HG02798 (cell line): ENCODE measurements at regions not wholly inside any gene's neighbourhood (a gene's known extent, or its start where the extent isn't known, plus 50 kb on each side); places are given as distances from the start of the nearest gene placed in this dataset.
A peak's percentile ranks its signal among the peaks of the same experiment; 100 is the strongest.

ENCODE experiments used
- ATAC-seq: cut with Tn5 transposase; IDR thresholded peaks from one replicate; pipeline ENCODE4 v1.9.1; 2021; ENCODE audit warnings: mild to moderate bottlenecking; ENCODE audit not compliant: unreplicated experiment, poor library complexity

- ATAC-seq = no peak
These were observed 97.4 kb upstream of the ARHGAP20 start for GRCh38 chr11:110809417-110810199.

DNA sequence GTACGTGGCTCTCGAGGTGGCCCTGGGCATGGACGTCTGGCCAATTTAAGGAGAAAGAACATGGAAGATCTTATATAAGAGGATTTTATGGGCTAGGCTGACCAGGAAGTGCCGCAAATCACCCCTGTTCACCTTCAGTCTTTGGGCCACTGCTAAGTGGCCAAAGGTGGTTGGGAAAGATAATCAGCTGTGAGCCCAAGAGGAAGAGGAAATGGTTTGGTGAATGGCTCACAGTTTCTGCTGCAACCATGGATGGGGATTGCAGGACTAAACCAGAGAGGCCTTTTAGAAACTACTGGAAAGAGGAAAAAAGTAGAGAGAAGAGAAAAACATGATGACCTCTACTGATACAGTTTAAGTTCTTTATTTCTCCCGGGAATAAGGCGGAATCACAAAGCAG lies 96.0 kb upstream of the ARHGAP20 start:
- no peak for ATAC-seq

DNA sequence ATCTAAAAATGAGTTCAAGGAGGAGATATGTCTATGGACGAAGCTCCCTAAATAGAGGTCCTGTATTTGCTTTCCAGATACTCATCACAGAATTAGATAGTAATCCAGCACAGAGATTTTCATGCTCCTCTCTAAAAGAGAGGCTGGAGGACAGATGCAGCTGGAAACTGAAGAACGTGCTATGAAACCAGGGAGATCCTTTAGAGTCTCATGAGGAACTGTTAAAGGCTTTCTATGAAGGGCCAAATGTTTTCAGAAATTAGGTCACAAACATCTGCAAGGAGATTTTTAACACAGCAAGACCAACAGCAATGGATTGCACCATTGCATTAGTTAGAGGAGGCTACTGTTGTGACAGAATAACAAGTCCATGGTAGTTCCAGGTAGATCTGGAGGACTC lies 95.6 kb upstream of the ARHGAP20 start:
- ATAC-seq = no peak

GRCh38 chr11:110805756-110806155 lies 93.5 kb upstream of the ARHGAP20 start:
- ATAC-seq = no peak

GRCh38 chr11:110802162-110802561 lies 89.9 kb upstream of the ARHGAP20 start:
- no peak for ATAC-seq

- no peak for ATAC-seq
These were observed 89.1 kb upstream of the ARHGAP20 start for GRCh38 chr11:110801328-110801727.

GRCh38 chr11:110798201-110798900 lies 86.1 kb upstream of the ARHGAP20 start:
- ATAC-seq = no peak

GRCh38 chr11:110797453-110797852 lies 85.2 kb upstream of the ARHGAP20 start:
- ATAC-seq = peak; percentile 83

DNA sequence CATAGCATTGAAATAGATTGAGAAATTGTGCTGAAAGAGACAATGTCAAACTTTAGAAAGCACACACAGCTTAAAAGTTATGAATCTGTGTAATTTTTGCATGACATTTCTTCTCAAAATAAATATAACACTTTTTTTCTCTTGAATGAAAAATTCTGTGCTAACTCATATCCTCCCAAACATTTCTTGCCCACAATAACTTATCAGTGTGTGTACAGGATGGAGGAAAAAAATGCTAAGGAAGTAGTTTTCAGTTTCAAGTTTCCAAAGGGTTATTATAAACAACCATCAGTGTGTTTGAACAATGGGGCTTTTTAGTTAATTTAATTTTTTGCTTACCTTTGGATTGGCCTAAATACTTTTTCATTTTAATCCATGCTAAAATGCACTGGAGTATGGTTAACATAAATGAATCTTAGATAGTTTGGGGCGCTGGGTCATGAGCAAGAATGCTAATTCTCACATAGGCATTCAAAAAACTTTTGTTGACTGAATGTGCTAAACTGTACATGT lies 82.9 kb upstream of the ARHGAP20 start:
- no peak for ATAC-seq

GRCh38 chr11:110793556-110793955 lies 81.3 kb upstream of the ARHGAP20 start:
- ATAC-seq = no peak

DNA sequence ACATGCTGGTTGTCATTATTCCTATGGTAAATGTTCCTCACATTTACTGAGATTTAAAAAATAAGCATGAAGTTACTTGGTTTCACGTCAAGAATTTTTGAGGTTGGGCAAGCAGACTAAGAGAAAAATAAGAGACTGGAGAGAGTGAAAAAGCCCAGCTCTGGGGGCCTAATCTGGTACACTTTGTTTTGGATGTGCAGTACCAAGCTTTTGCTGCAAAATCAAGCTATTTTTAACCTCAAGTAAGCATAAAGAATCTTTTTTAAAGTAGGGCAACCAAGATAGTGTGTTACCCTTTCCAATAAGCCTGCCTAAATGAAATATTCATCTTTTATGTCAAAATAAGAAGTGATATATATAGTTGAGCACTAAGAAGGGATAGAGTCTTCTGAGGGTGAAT lies 79.4 kb upstream of the ARHGAP20 start:
- ATAC-seq = no peak

DNA sequence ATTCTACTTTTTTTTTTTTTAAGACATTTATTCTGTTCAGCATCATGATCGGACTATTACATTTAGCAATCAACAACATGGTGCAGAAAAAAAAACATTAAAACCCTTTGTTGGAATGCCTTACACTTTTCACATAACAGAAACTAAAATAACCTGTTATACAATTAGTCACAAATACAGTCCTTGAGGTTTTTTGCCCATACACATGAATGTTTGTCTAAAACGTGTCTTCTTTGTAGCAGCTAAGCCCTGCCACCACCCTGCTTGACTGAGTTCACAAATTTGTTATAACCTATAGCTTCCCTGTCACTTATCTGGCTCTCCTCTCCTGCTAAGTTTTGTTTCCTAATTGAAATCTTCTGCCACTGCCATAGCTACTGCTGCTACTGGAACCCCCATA lies 75.4 kb upstream of the ARHGAP20 start:
- ATAC-seq = no peak

DNA sequence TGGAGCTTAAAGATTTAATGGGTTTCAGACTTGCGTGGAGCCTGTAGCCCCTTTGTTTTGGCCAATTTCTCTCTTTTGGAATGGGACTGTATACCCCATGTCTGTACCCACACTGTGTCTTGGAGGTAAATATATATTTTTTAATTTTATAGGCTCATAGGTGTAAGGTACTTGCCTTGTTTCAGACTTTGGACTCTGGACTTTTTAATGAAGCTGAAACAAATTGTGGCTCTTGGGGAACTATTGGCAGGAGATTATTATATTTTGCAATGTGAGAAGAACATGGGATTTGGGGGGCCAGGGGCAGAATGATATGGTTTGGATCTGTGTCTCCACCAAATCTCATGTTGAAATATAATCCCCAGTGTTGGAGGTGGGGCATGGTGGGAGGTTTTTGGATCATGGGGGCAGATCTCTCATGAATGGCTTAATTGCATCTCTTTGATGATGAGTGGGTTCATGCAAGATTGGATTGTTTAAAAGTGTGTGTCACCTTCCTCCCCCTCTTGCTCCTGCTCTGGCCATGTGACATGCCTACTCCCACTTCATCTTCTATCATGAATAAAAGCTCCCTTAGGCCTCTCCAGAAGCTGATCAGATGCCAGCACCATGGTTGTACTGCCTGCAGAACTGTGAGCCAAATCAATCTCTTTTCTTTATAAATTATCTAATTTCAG lies 74.1 kb upstream of the ARHGAP20 start:
- no peak for ATAC-seq

DNA sequence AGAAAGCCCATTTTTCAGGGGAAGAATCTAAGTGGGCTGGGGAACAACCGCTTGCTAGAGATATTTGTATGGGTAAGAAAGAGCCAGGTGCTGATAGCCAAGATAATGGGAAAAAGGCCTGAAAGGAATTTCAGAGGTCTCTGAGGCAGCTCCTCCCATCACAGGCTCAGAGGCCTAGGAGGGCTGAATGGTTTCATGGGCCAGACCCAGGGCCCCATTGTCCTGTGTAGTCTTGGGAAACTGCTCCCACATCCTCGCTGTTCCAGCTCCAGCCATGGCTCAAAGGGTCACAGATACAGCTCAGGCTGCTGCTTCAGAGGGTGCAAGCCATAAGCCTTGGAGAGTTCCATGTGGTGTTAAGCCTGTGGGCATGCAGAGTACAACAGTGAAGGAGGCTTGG lies 73.2 kb upstream of the ARHGAP20 start:
- ATAC-seq = no peak

DNA sequence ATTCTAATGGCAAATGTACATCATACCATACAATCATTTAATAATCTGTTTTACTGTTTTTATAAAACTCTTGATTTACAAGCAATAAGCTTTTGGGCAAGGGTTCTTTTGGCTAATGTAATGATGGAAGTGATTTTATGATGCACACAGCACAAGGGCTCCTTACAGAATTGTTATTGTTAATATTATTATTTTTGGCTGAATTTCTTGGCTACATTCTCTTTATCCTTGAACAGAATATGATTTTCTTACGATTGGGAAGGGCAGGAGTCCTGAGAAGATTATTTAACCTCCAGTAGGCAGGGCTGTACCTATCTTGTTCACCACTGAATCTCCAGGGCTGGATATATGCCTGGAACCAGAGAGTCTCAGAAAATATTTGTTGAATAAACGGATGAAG lies 70.4 kb upstream of the ARHGAP20 start:
- ATAC-seq = no peak

- no peak for ATAC-seq
These were observed 66.9 kb upstream of the ARHGAP20 start for GRCh38 chr11:110779108-110779507.

- no peak for ATAC-seq
These were observed 66.1 kb upstream of the ARHGAP20 start for GRCh38 chr11:110778343-110778742.

- no peak for ATAC-seq
These were observed 65.5 kb upstream of the ARHGAP20 start for GRCh38 chr11:110777775-110778174.

DNA sequence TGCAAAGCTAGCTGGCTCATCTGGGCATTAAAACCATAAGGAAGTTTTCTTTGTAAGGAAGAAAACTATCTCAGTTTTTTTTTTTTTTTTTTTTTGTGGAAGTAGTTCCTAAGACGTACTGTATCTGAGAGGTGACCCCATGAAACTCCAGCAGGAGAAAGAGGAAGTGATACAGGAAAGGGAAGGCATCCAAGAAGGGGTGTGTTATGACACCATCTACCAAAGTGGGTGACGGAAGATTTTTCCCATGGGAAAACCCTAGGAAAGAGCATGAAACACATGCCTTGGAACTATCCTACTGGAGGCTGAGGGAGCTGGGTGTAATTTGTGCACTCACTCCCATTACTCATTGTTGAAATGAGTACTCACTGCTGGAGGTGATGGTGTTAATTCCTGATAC lies 63.8 kb upstream of the ARHGAP20 start:
- no peak for ATAC-seq

DNA sequence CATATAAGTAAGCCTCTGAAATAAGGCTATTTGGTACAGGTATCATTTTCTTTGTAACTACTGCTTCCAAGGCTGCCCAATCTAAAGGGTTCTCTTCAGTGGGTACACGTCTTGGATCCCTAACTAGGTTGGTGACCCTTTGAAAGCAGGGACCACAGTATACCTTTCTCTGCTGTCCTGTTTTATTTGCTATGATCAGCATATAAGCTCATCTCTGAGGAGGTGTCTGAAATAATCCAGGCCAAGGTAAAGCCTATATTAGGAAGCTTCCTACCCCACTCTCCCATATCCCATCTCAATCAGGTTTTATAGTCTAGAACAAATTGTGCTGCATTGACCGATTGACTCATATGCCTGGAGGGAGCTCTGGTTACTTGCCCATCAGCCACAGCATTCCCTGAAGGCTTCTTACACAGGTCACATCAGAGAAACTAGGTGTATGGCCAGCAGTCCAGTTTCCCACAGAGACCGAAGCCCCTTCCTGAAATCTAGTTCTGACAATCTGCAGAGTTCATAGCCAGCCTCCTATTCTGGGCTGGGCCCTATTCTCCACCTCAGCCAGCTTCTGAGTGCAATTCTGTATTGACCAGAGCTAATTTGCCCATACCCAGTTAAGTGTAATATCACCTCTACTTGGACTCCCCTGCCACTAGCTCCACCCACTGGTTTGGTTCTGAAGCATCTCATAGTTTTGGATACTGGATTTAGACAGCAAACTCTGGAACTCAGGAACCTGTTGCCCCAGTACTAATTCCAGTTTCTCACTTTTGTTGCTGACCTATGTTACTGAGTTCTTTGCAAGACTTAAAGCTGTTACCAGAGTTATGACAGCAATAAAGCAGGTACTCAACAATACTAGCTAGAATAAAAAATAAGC lies 62.1 kb upstream of the ARHGAP20 start:
- ATAC-seq = no peak
